ENCODE measurements at regions not wholly inside any gene's neighbourhood (a gene's known extent, or its start where the extent isn't known, plus 50 kb on each side); places are given as distances from the start of the nearest gene placed in this dataset.

GRCh38 chr16:63323055-63323454 lies 1286.8 kb upstream of the CDH8 start:
- no peak for TF ChIP-seq CTCF (IDR thresholded peaks at IDR 0.05)
- TF ChIP-seq POLR2AphosphoS5 (IDR thresholded peaks at IDR 0.05), result no peak
- no peak for TF ChIP-seq POLR2A (IDR thresholded peaks at IDR 0.05)
- no peak for TF ChIP-seq EP300 (IDR thresholded peaks at IDR 0.05; ENCODE audit: low read depth)

All from transverse colon (tissue), 4 donors.